Right atrium auricular region (tissue), 2 donors: ENCODE measurements at regions not wholly inside any gene's neighbourhood (a gene's known extent, or its start where the extent isn't known, plus 50 kb on each side); places are given as distances from the start of the nearest gene placed in this dataset.

Experiments
- DNase-seq: peaks from one replicate; pipeline ENCODE4 v3.0.0-alpha.2; 2019; ENCODE audit warnings: low spot score
- H3K27ac ChIP-seq, 2 donors: fragments of 200-600 bp; sonication (generic); 1 replicate in 1 of 2; 2 replicates in 1 of 2; pipeline ENCODE4 v1.5.1; 2016 to 2019
- H3K27me3 ChIP-seq, 2 donors: fragments of 200-600 bp; sonication (generic); one replicate each; pipeline versions ENCODE4 v1.5.1 to v1.6.0; 2017 to 2019
- H3K36me3 ChIP-seq: fragments of 200-600 bp; sonication (generic); one replicate; pipeline ENCODE4 v1.5.1; 2016
- H3K4me1 ChIP-seq, 2 donors: fragments of 200-600 bp; sonication (generic); one replicate each; pipeline versions ENCODE4 v1.5.1 to v1.6.0; 2017 to 2019
- H3K4me3 ChIP-seq, 2 donors: fragments of 200-600 bp; sonication (generic); 1 replicate in 1 of 2; 2 replicates in 1 of 2; pipeline ENCODE4 v1.5.1; 2017 to 2019; ENCODE audit warnings: mild to moderate bottlenecking in 1 of 2, moderate library complexity in 1 of 2
- H3K9me3 ChIP-seq, 2 donors: fragments of 200-600 bp; sonication (generic); one replicate each; pipeline ENCODE4 v1.5.1; 2019
- TF ChIP-seq, protein P1 (sequence below), 2 donors: fragments of 200-600 bp; sonication (generic); IDR thresholded peaks; one replicate each; pipeline ENCODE4 v1.5.1; 2019; ENCODE audit warnings: antibody characterized with exemption in 2 of 2

GRCh38 chr2:2501454-2502200, 170.6 kb upstream of the MYT1L start:
- TF ChIP-seq, protein P1, sequence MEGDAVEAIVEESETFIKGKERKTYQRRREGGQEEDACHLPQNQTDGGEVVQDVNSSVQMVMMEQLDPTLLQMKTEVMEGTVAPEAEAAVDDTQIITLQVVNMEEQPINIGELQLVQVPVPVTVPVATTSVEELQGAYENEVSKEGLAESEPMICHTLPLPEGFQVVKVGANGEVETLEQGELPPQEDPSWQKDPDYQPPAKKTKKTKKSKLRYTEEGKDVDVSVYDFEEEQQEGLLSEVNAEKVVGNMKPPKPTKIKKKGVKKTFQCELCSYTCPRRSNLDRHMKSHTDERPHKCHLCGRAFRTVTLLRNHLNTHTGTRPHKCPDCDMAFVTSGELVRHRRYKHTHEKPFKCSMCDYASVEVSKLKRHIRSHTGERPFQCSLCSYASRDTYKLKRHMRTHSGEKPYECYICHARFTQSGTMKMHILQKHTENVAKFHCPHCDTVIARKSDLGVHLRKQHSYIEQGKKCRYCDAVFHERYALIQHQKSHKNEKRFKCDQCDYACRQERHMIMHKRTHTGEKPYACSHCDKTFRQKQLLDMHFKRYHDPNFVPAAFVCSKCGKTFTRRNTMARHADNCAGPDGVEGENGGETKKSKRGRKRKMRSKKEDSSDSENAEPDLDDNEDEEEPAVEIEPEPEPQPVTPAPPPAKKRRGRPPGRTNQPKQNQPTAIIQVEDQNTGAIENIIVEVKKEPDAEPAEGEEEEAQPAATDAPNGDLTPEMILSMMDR (IDR thresholded peaks at IDR 0.05): no peak
- Histone ChIP-seq H3K27me3 (no peaks in the 10 kb centered on the region), H3K27ac (no peak overlapping the region), H3K4me1 (no peaks in the 10 kb centered on the region), H3K9me3 (peaks cover 0 to 6% of the 10 kb centered on the region in 2 donors), H3K36me3 (no peaks in the 10 kb centered on the region), H3K4me3 (no peak overlapping the region)
- no peak for DNase-seq

GRCh38 chr2:2495606-2496005, 164.5 kb upstream of the MYT1L start:
- no peak for DNase-seq
- H3K27ac ChIP-seq: no peak overlapping the region
- H3K4me3 ChIP-seq: no peak overlapping the region
- H3K27me3 ChIP-seq: no peaks in the 10 kb centered on the region
- H3K9me3 ChIP-seq: no peaks in the 10 kb centered on the region
- TF ChIP-seq, protein P1 (IDR thresholded peaks at IDR 0.05): no peak
- no peaks in the 10 kb centered on the region for H3K36me3 ChIP-seq
- H3K4me1 ChIP-seq: no peaks in the 10 kb centered on the region

DNA sequence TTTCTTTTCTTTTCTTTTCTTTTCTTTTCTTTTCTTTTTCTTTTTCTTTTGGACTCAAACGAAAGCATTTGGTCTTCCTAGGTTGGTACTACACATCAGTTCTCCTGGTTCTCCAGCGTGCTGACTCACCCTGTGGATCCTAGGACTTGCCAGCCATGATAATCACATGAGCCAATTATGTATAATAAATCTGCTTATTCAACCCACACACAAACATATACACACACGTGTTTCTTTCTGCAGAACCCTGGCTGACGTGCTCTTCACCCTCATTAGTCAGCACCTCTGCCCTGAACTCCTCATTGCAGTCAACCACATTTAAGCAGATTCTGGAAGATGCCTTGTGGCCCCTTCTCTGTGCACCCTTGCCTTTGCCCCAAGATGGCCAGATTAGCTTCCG, 162.4 kb upstream of the MYT1L start:
- Histone ChIP-seq H3K27ac (no peak overlapping the region), H3K4me3 (no peak overlapping the region), H3K4me1 (no peaks in the 10 kb centered on the region), H3K9me3 (no peaks in the 10 kb centered on the region), H3K36me3 (no peaks in the 10 kb centered on the region), H3K27me3 (no peaks in the 10 kb centered on the region)
- no peak for DNase-seq
- TF ChIP-seq, protein P1 (IDR thresholded peaks at IDR 0.05): no peak

GRCh38 chr2:2492800-2493199, 161.7 kb upstream of the MYT1L start:
- no peak overlapping the region for H3K27ac ChIP-seq

DNA sequence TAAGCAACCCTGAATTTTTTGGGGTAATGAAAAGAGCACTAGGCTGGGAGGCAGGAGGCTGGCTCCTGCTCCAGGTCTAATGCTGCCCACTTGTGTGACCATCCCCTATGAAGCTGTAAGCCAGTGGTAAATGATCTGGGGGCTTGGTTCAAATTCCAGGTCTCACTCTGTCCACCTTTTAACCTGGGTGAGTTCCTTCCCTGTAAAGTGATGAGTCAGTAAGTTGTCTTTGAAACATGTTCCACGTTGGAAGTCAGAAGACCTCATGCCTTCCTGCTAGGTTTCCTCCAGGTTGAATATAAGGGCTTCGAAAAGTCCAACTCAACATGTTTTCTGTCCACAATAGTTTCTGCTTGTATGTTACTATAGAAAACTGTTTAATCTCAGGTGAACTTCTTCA, 160.9 kb upstream of the MYT1L start:
- H3K27me3 ChIP-seq: no peaks in the 10 kb centered on the region
- no peaks in the 10 kb centered on the region for H3K9me3 ChIP-seq
- DNase-seq: no peak
- no peak overlapping the region for H3K27ac ChIP-seq
- H3K4me3 ChIP-seq: no peak overlapping the region
- TF ChIP-seq, protein P1 (IDR thresholded peaks at IDR 0.05): no peak
- H3K36me3 ChIP-seq: no peaks in the 10 kb centered on the region
- H3K4me1 ChIP-seq: no peaks in the 10 kb centered on the region

More at GRCh38 chr2:2492800-2493199, 161.7 kb upstream of the MYT1L start:
- no peaks in the 10 kb centered on the region for H3K27me3 ChIP-seq
- TF ChIP-seq, protein P1 (IDR thresholded peaks at IDR 0.05): no peak
- no peaks in the 10 kb centered on the region for H3K36me3 ChIP-seq
- no peak for DNase-seq
- H3K4me3 ChIP-seq: no peak overlapping the region
- H3K4me1 ChIP-seq: no peaks in the 10 kb centered on the region
- no peaks in the 10 kb centered on the region for H3K9me3 ChIP-seq

GRCh38 chr2:2484301-2484700, 153.2 kb upstream of the MYT1L start:
- Histone ChIP-seq H3K4me3 (no peak overlapping the region), H3K4me1 (no peaks in the 10 kb centered on the region), H3K27me3 (no peaks in the 10 kb centered on the region), H3K27ac (no peak overlapping the region), H3K36me3 (no peaks in the 10 kb centered on the region), H3K9me3 (peaks cover 0 to 9% of the 10 kb centered on the region in 2 donors)
- TF ChIP-seq, protein P1 (IDR thresholded peaks at IDR 0.05): no peak
- DNase-seq: no peak
